Eye (tissue), 1 donor: ENCODE measurements at regions not wholly inside any gene's neighbourhood (a gene's known extent, or its start where the extent isn't known, plus 50 kb on each side); places are given as distances from the start of the nearest gene placed in this dataset.
"Not testable (repeated sequence)": the region's sequence is repeated elsewhere in the genome, so short reads cannot be mapped to it uniquely, and the experiment has no call there.

Experiments
- DNase-seq: peaks from one replicate; pipeline ENCODE4 v3.0.0-alpha.2; 2015

- peak; percentile 23 for DNase-seq
These were observed 186.5 kb downstream of the ERCC6L2 start for GRCh38 chr9:96062031-96062430.

GRCh38 chr9:96061293-96061987 is 185.9 kb downstream of the ERCC6L2 start:
- peak; percentile 66 for DNase-seq

GRCh38 chr9:96058218-96058617 is 182.7 kb downstream of the ERCC6L2 start:
- no peak for DNase-seq

- no peak for DNase-seq
These were observed 181.7 kb downstream of the ERCC6L2 start for GRCh38 chr9:96057155-96057554.

GRCh38 chr9:96056226-96056625 is 180.7 kb downstream of the ERCC6L2 start:
- DNase-seq = no peak

GRCh38 chr9:96054248-96054647 is 178.8 kb downstream of the ERCC6L2 start:
- DNase-seq = not testable (repeated sequence)

DNA sequence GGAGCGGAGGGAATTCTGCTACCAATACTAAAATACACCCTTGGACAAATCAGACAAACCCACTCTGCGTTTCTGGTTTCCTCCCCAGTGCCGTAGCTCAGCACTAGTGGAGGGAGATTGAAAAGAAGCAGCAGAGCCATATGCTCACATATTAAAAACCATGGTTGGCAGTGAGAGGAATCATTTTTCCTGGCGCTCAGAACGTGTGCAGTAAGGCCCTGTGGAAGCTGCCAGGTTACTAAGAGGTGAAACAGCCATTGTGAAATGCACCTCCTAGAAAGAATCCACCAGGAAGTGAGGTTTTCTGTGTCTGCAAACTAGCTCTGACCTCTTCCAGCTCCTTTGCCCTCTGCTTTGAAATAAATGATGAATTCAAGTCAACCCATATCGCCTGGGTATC is 177.2 kb downstream of the ERCC6L2 start:
- no peak for DNase-seq

DNA sequence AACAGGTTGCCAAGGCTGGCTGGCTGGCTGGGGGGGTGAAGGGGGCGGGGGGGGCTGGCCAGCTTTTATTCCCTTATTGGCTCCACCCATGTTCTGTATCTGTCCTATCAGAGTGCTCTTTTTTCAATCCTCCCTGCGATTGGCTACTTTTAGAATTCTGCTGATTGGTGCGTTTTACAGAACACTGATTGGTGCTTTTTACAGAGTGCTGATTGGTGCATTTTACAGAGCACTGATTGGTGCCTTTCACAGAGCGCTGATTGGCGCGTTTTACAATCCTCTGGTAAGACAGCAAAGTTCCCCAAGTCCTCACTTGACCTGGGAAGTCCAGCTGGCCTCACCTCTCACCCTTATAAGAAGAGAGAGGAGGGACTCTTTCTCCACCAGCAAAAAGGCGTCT is 175.9 kb downstream of the ERCC6L2 start:
- DNase-seq = no peak

DNA sequence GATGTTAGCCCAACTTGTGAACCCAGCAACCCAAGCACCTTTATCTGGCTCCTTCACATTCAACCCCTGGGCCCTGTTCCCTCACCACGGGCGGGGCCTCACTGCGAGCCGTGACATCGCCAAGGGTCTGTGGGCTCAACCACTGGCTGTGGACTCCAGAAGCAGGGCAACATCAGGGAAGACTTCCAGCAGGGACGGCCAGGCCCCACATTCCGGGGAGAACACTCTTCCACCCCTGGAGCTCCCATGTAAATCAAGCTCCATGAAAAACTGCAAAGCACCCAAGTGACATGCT is 175.3 kb downstream of the ERCC6L2 start:
- no peak for DNase-seq

DNA sequence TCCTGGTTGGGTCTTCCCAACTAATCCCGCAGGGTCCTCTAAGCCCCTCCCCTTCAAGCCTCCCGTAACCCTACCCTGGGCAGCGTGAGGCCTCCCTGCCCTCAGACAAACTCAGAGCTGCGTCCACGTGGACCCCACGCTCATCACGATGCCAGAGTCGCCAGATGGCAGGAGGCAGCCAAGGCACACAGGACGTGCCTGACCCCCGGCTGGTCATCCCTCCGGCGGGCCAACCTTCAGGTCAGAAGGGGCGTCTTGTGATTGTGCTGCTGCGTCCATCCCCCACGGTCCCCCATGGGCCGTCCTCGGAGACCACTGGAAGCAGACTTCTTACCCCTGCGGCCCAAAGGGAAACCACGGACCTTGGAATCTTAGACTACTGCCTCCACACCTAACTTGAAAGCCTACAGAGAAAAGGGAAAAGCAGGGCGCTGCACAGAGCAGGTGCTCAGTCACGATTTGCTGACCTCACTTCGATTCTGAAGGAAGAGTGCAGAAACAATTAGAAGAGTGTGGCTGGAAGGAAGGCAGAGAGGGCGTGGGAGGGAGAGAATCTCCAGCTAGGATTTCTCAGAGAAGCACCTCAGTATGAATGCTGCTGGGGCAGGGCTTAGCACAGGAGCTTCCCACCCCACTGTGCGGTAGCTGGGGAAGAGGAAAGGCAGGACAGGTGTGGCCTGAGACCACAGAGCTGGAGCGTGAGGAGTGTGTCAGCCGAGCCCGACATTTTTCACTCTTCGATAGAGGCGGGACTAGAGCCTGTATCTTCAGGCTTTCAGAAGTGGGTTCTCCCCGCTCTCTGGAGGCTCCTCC is 174.8 kb downstream of the ERCC6L2 start:
- no peak for DNase-seq

GRCh38 chr9:96048956-96049831 is 173.7 kb downstream of the ERCC6L2 start:
- no peak for DNase-seq

GRCh38 chr9:96048104-96048955 is 172.8 kb downstream of the ERCC6L2 start:
- peak; percentile 93 for DNase-seq

- DNase-seq = no peak
These were observed 172.2 kb downstream of the ERCC6L2 start for GRCh38 chr9:96047741-96048103.

- DNase-seq = peak; percentile 38
These were observed 171.7 kb downstream of the ERCC6L2 start for GRCh38 chr9:96047116-96047639.

DNA sequence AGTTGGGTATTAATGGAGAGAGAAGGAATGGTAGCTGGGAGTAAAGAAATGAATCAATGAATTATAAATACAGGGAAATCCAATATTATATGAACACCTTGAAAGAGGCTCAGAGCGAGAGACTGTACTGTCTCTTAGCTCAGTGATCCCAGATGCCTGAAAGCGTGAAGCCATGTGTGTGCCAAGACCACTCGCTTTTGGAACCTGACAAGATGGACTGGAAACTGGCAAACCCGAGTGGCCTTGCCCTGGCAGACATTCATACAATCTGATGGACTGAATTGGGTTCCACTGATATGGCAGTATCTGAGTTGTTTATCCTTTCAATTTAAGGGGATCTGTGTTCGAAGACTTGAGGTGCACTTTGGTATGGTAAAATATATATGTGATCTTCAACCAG is 170.3 kb downstream of the ERCC6L2 start:
- DNase-seq = no peak

DNA sequence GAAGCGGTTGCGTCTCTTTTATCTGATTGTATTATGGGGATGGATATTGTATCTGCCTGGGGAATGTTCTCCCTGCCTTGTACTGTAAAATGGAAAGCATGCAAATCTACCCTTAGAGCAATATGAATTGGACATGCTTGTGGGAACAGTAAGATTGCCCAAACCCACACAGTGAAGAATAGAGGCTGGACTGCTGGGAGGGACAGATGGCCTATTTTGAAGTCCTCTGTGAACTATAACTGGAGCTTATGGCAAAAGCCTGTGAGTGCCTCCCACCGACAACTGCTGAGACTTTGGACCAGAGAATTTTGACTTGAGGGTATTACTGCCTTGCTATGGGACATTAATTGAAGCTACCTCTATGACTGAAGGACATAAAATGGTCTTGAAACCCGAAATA is 168.9 kb downstream of the ERCC6L2 start:
- no peak for DNase-seq

DNA sequence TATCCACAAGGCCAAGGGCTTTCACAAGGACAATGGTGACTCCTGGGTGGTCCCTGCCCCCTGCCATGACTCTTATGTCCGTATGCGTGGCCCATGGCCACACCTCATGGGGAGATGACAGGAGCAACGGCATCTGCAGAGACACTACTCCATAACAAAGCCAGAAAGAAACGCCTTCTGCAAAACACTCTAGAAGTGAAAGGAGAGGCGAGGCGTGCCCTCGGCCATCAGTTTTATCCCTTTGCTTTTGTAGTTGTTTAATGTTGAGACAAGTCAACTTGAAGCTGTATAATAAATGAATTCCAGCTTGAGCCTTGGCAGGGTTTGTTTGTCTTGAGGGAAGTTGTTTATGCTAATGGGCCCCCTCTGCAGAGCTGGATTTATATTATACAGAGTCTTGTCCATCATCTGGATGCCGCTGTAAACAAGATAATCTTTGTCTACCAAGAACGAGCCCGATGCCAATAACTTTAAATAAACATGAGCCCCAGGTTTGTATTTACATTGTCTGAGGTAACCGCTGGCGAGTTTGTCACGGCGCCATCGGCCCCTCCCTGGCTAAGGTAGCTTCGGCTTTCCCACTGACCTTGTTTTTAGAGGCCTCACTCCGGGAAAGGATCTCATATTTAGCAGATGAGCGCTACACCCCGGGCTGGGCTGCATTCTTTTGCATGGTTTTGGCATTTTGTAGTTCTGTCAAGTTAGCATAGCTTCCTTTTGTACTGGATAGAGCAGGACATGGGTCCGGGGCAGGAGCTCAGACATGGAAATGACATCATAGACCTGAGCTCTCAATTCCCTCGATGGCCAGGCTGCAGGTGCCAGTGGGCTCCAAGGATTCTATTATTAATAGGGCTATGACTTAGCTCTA is 165.3 kb downstream of the ERCC6L2 start:
- peak; percentile 50 for DNase-seq

DNA sequence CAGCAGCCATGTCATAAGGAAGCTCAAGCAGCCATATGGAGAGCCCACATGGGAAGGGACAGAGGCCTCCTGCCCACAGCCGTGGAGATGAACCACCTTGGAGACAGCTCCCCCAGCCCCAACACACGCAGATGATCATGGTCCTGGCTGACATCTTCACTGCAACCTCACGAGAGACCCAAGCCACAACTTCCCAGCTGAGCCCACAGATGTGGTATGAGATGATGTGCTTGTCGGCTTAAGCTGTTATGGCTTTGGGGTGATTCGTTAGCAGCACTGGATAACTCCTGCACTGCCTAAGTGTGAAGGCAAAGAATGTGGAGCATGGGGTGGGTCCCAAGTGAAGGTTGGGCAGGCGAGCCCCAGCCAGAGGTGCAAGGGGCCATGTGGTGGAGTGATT is 163.4 kb downstream of the ERCC6L2 start:
- DNase-seq = no peak

- DNase-seq = no peak
These were observed 162.8 kb downstream of the ERCC6L2 start for GRCh38 chr9:96038271-96038670.

GRCh38 chr9:96034553-96035122 is 159.1 kb downstream of the ERCC6L2 start:
- DNase-seq = no peak

DNA sequence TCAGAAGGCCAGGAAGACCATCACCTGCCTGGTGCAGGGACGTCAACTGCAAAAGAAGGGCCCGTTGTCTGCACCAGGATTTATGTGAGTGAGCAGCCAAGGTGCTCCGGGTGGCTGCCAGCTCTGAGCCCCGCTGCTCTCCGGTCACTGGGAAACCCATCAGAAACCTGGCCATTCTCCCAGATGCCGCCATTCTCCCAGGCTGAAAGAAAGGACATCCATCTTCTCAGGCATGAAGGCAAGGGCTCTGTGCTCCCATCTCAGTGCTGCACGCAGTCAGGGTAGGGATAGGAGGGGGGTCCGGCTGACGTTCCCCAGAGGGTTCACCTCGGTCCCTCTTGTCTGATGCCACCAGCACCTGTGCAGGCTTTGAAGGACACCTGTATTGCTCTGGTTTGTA is 158.4 kb downstream of the ERCC6L2 start:
- DNase-seq = no peak
